Stimulated activated CD4-positive, alpha-beta T cell treated with anti-CD3 and anti-CD28 coated beads, Interleukin-12 subunit alpha, Interleukin-12 subunit beta, amount 100 ng/mL, for 24 hours (primary cell): ENCODE measurements at regions not wholly inside any gene's neighbourhood (a gene's known extent, or its start where the extent isn't known, plus 50 kb on each side); places are given as distances from the start of the nearest gene placed in this dataset.

Experiments
- DNase-seq, 2 experiments: peaks; one replicate each; pipeline ENCODE4 v3.0.0-alpha.2; 2020; ENCODE audit warnings: low read depth in 2 of 2

DNA sequence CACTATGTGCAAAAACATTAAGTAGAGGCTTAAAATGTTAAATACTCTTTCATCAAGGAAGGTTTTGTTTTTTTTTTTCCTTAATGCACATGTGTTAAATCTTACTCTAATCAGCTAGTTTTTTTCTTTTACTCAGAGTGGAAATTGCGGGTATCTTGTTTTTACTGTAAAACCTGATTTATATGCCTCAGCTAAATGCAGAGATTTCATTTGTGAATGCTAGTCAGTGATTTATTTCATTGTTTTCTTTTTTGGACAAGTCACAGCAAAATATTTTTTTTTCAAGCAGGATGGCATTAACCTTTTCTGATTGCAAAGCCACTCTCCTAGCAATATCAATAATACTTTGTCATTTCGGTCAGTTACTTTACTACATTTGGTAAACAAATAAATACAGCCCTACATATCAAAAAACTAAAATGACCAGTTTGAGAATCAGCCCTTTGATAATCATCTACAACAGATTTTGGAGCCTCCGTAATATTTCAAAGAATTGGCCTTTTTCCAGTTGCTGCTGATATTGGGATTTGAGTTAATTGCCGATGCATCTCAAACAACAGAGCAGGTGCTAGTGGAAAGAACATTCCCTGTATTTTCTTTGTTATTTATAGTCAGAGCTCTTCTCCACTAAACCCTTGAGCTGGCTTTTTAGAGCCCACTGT lies 579.2 kb upstream of the ZNF608 start:
- DNase-seq: no peak

GRCh38 chr5:125326150-125326510 lies 579.7 kb upstream of the ZNF608 start:
- no peak for DNase-seq

DNA sequence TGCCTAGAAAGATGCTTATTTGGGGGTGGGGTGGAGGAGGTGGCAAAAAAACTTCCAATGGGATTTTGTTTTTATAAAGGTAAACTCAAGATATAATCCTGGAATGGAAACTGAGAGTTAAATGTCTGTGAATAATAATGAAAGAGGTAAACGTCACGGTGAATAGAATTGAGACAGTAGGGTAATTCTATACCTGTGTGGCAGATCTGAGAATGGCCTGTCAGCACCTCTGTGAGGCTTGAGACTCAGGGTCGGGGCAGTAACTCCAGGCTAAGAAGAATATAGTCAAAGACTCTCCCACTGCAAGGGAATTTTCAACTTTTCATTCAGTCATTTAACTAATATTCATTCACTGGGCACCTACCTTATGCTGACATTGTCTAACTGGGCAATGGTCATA lies 581.2 kb upstream of the ZNF608 start:
- DNase-seq: no peak

GRCh38 chr5:125331987-125332598 lies 585.7 kb upstream of the ZNF608 start:
- no peak for DNase-seq

DNA sequence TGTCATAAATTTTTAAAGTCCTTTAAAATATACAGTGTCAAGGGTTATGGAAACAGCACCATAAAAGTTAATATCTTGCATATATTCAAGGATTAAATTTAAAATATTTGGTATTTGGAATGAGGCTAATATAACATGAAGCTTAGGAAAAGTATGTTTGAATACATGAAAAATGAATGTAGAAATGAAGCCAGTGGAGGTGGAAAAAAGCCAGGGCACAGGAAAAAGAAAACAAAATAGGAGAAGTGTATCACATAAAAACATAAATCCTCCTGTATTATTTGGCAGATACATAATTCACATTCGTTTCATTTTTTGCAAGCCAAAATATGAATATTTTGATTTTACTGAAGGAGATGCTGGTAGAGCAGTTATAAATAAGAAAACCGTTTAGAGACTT lies 587.0 kb upstream of the ZNF608 start:
- no peak for DNase-seq

DNA sequence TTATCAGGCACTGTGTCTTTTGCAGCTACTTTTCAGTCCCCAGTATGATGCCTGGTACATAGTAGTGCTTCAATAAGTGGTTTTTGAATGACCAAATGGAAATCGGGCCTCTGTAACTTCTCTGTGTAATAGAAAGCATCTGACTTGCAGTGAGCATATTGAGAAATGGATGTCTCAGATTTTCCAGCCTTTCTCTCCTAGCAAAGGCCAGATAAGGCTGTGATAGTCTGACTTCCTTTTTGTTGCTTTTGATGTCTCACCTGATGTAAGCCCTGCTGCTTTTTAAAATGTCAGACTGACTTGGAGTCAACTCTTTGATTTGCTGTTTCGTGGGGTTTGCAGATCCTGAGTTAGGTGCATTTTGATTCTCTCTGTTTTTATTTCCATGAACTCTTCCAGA lies 590.0 kb upstream of the ZNF608 start:
- DNase-seq: no peak

DNA sequence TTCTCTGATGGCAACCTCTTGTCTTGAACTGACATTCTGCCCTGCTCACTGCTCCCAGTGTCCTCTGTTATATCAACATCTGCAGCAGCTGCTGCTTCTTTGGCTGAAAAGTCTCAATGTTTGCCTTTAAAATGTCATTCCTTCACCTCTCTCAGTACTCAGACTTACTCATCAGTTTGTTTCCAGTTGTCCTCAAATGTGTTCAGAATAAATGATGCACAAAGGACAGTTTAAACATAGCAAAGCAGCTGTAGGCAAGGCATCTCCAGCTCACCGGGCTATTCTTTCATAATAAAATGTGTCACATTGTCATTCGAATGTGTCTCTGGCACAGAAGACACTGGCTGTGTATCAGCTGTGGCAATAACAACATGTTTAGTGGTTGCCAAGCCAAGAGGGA lies 590.9 kb upstream of the ZNF608 start:
- DNase-seq: no peak

GRCh38 chr5:125338440-125339174 lies 592.2 kb upstream of the ZNF608 start:
- DNase-seq: no peak

GRCh38 chr5:125341436-125341835 lies 595.0 kb upstream of the ZNF608 start:
- DNase-seq: no peak

- no peak for DNase-seq
These were observed 596.6 kb upstream of the ZNF608 start for GRCh38 chr5:125343015-125343414.

DNA sequence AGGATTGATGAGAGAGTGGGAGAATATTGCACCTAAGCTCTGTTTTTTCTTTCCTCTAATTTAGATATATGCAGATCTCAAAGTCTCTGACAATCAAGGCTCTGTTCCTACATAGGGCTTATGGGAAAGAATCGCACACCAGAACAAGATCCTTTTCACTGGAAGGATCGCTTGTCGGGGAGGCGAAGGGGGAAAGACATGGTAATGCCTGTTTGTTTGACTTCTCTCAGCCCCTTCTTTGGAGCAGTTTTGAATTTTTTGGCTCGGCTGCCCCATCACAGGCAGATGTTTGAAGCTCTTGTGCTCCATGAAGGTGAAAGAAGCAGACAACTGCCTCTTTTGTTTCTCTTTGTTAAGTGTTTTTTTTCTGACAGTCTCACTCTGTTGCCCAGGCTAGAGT lies 599.9 kb upstream of the ZNF608 start:
- DNase-seq: no peak

DNA sequence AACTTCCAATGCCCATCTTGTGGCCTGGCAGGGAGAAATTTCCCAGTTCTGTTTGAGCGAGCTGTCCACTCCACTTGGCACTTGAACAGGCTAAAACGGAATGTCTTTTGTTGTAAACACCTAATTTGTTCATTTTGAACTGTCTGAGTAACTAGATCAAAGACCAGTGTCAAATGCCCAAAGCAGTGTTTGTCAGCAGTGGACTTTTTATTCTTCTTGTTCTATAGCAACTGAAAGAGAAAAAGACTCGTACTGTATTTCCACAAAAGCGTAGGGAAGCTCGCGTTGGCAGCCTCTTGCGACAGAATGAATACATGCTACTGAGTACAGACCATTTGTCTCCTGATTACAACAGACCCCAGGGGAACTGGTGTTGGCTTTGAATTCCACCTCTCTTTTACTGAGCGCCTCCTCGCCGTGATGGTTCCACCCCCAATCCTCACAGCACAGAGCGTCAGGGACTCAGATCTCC lies 601.8 kb upstream of the ZNF608 start:
- no peak for DNase-seq

DNA sequence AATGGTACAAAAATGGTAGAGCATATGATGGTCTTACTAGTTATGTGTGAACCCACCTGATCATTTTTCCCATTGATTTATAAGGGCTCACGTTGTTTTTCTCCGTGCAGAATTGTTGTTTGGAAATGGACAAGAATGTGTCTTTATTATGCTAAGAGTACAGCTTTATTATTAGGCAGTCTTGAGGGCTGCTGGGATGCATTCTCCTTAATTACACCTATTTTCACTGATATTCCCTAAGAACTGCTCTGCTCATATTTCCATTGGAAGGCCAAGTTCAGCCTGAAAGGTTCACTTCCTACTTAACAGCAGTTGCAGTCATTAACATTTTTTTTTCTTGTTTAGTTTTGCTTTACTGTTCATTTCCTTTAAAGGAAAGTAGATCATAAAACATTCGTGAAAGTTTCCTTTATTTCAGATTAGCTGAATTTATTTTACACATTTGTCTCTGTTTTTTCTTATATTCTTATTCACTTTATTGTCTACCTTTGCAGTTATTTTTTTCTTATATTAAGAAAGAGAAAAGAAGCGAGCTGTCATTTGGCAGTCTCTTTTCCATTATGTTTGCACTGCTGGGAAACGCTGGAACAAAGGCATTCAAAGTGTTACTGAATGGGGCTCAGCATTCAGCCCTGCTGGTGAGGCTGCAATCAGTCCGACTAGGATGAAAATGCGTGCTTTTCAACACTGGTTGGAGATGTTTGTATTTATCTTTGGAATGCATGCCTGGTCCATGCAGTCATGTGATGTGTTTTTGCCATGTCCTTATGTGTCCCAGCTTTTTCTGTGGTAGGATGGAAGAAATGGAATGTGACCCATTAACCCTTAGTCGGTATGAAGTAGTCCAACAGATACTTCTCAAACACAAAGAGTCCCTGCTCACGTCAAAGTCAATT lies 602.7 kb upstream of the ZNF608 start:
- no peak for DNase-seq

- no peak for DNase-seq
These were observed 611.2 kb upstream of the ZNF608 start for GRCh38 chr5:125357660-125358059.

- DNase-seq: no peak
These were observed 619.3 kb upstream of the ZNF608 start for GRCh38 chr5:125365747-125366146.

DNA sequence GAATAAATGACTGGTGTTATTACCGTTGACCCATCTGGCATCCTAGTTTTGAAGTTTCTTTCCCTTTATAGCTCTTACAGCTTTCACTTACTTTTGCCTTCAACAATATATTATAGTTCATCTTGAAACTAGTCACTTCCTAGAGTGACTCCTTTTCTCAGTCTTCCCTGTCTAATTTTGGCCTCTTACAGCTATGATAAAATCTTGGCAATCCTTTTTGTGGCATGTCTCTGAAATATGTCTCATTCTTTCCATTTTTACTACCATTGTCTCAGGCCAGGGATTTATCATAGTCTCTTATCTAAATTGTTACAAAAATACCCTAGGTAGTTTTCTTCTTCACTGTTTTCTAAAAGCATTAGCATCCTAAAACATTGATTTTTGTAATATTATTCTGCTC lies 621.3 kb upstream of the ZNF608 start:
- DNase-seq: no peak

- DNase-seq: no peak
These were observed 624.2 kb upstream of the ZNF608 start for GRCh38 chr5:125370461-125371205.

DNA sequence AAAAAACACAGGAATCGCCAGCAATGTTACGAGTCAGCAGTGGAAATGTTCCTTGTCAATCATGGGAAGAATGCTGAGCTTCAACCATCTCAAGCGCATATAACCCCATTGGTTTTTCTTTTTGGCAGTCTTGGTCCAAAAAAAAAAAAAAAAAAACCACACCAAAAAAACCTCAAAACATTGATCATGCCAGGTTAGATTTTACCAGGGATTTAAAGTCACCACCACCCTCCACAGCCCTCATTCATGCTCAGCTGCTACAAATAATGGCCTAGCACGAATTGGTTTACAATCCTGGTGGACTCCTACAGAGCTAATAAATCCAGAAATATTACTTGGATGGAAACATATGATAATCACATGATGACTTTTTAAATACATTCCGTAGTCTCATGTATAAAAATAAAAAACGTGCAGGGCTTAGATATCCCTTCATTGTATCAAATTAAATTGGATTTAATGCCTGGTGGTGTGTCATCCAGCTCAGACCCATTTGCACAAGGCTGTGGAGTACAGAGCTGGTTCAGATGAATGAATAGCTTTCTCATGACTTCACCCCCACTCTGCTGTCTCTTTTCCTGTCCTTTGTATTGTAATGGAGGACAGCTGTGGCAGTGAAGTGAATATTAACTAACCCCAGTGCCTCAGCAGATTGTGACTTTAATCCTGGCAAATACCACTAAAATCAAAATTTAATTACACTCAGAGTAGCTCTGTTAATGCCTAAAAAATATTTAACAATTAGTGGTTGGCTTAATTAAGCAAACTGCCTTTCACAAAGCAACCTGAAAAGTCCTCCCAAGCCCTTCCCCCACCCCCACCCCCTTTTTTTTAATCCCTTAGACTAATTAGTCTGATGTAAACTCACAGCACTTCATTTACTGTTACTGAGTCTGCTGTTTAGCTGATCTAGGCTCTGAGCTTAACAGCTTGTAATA lies 626.5 kb upstream of the ZNF608 start:
- DNase-seq: no peak

DNA sequence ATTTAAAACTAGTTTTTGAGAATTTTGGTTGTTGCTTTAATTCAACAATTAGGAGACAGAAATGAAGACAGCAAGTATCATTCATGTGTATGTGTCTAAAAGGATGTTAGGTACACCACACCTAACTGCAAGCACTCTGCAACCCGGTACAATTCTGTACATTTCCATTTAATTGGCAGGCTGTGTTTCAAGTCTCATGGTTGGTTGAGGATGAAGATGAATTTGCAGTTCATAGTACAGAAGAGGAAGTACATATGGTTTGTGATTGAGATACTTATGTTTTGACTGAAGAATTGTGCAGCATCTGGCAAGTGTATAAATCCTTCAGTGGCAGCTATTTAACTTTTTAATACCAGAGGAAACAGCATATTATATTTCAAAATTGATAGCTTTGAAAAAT lies 628.7 kb upstream of the ZNF608 start:
- DNase-seq: no peak

DNA sequence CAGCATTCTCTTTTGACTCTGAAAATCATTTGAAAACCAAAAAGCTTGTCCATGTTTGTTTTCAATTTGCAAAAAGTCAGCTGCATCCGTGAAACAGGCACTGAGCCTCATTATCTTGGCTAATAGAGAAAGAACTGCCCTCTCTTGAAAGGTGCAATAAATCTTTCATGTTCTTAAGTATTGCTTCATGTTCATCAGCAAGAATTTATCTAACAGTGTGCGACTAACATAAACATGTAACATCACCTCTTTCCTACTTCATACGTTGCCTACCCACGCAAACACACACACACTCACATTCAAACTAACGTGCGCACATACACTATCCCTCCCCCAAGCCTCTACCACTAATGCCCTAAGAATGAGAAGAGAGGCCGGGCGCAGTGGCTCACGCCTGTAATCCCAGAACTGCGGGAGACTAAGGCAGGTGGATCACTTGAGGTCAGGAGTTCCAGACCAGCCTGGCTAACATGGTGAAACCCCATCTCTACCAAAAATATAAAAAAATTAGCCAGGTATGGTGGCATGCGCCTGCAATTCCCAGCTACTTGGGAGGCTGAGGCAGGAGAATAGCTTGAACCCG lies 629.7 kb upstream of the ZNF608 start:
- no peak for DNase-seq
